ENCODE measurements at regions not wholly inside any gene's neighbourhood (a gene's known extent, or its start where the extent isn't known, plus 50 kb on each side); places are given as distances from the start of the nearest gene placed in this dataset.

DNA sequence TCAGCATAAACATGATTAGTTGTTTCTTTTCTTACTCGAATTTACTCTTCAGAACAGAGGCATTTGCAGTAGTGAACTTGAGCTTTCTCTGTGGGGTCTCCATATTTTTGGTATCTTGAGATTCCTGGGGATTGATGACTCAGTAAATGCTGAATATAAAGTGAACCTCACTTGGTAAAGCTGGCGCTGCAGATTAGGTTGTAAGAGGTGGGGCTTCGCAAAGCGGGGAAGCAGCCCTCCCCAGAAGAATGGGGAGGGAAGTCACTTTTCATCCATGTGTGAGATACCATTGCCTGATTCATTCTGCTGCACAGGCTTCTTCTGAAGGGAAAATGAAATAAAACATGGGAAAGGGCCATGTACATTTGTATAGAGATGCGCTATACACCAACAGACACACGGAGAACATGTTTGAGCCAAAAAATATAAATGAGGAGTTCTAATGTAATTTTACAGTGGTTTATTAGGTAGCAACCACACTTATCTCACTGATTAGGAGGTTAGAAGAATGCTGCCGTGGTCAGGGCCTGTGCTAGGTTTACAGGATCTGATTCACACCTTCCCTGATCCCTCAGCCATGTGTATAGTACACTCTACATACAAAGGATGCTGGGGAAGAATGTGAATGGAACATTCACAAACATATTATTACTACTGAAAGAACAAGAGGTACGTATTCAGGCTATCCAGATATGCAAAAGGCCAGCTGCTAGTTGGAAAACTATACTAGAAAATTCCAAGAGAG is 63.5 kb downstream of the DNTTIP2 start:
- peak; percentile 29 for DNase-seq

- peak; percentile 80 for DNase-seq
These were observed 64.1 kb downstream of the DNTTIP2 start for GRCh38 chr1:93814795-93815340.

DNA sequence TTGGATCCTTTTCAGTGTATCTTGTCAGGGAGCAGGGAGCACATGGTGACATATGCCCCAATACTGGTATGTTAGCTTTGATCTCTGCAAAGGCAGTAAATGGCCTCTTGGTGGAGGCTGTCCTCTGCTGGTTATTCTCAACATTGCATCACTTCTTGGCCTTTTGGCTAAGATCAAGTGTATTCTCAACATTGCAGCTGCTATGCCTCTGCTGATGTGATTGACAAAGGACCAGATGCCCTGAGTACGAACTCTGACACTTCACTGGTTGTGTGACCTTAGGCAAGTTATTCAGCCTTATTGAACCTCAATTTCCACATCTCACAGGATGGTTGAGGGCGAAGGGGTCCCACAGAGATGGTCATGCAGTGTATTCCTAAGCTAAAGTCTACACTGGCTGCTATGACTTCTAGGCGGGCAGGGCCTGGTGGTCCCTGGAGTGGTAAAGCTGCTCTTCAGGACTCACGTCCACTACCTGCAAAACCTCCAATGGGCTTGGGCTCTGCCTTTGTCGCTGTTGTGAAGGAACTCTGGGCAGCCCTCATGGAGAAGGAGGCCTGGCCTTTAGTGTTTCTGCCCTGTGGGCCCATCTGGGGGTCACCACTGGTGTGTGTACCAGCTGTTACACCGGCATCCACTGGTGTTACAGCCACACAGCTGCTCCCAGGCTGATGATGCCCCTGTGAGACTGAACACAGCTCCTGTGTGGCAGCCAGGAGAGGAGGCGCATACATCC is 64.8 kb downstream of the DNTTIP2 start:
- peak; percentile 79 for DNase-seq

GRCh38 chr1:93813076-93813475 is 65.9 kb downstream of the DNTTIP2 start:
- DNase-seq, result no peak

- DNase-seq, result no peak
These were observed 67.5 kb downstream of the DNTTIP2 start for GRCh38 chr1:93811326-93812065.

GRCh38 chr1:93810316-93810715 is 68.7 kb downstream of the DNTTIP2 start:
- DNase-seq, result no peak

DNA sequence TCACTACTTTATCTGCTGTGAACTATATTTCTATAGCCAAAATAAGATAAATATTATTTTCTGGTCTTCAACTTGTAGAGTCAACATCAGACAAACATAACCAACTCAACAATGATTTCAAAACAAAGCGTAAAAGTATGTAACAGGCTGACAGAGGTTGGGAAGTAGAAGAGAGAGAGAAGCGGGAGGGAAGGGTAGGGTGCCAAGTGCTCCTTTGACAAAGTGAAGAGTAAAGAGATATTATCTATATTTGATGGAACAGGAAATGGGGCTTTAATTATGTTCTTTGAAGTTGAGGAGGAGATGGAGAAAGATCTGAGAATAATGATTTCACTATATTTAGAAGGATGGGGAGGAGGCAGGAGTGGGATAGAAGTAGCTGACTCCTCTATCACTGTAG is 70.1 kb downstream of the DNTTIP2 start:
- no peak for DNase-seq

- no peak for DNase-seq
These were observed 71.6 kb downstream of the DNTTIP2 start for GRCh38 chr1:93807311-93807930.

DNA sequence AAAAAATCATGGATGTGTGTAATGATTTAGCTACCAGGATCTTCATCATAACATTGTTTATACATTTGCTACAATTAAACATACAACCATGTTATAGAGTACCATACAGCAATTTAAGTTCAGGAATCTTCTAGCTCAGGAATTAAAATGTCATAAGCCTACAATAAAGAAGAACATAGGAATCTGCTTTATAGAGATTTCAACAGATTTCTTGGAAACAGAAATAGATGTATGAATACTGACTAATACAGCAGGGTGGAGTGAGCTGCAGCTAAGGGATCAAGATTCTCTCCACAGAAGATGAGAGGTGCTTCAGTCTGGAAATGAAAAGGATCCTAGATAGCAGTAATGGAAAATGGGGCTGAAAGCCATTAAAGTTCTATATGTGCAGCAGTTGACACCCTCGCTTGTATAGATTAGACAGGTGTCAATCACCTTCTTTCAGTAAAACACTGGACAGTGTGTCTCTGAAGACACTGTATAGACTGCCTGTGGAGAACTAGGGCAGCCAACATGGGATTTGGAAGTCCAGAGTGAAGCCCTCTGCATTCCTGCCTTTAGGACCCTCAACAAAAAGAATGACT is 73.9 kb downstream of the DNTTIP2 start:
- DNase-seq, result no peak

DNA sequence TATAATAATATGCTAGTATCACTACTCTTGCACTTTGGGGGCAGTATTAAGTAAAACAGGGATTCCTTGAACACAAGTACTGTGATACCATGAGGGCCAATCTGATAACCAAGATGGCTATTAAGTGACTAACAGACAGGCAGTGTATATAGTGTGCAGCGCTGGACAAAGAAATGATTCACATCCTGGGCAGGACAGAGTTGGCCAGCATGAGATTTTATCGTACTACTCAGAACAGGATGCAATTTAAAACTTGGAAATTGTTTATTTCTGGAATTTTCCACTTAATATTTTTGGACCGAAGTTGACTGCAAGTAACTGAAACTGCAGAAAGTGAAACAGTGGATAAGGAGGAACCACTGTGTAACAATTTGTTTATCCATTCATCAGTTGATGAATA is 74.6 kb downstream of the DNTTIP2 start:
- DNase-seq, result no peak

- no peak for DNase-seq
These were observed 77.5 kb downstream of the DNTTIP2 start for GRCh38 chr1:93801471-93801870.

DNA sequence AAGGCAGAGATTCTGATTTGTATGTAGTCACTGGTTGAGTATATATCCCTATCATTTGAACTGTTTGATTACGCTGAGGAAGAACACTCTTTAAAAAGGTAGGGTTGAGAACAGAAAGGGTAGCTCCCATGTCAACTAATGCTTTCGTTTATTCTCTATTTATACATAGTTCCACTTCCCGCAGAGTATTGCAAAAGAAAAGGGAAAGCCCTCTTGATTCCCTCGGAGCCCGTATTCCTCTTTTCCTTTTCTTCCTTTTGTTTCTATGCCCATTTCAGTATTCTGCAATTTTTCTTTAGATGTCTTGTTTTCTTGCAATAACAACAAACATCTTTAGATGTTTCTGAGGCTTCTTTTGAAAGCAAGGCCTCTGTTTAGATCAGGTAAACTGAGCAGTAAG is 78.2 kb downstream of the DNTTIP2 start:
- no peak for DNase-seq

GRCh38 chr1:93798291-93798690 is 80.7 kb downstream of the DNTTIP2 start:
- DNase-seq, result no peak

GRCh38 chr1:93784538-93784937 is 94.5 kb downstream of the DNTTIP2 start:
- no peak for DNase-seq

- no peak for DNase-seq
These were observed 95.1 kb downstream of the DNTTIP2 start for GRCh38 chr1:93783876-93784275.

DNA sequence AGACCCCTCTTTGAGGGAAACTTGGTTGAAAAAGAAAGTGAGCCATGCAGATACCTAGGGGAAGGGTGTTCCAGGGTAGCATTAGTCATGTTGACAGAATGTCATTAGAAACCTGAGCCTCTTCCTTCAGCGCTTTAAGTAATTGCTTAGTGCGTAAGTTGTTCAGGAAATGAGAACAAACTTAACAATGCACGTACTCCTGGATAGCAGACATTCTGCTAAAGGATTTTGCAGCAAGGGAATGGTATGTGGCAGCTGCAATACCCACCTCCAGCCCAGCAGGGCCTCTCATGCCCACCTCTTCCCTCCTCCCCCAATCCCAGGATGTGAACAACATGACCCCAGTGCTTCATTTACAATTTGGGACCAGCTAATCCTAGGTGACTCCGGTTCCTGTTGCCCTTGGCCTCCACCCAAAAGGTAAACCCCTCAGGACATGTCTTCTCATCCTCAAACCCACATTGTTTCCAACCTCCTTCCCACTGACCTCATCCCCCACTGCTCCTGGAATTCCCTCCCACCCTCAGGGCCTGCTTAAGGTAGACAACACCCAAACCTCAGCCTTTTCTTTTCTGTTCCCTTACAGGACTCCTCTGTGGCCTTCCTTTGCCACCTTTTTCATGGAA is 98.0 kb upstream of the BCAR3 start:
- peak; percentile 83 for DNase-seq

- no peak for DNase-seq
These were observed 96.8 kb upstream of the BCAR3 start for GRCh38 chr1:93778457-93778856.

DNA sequence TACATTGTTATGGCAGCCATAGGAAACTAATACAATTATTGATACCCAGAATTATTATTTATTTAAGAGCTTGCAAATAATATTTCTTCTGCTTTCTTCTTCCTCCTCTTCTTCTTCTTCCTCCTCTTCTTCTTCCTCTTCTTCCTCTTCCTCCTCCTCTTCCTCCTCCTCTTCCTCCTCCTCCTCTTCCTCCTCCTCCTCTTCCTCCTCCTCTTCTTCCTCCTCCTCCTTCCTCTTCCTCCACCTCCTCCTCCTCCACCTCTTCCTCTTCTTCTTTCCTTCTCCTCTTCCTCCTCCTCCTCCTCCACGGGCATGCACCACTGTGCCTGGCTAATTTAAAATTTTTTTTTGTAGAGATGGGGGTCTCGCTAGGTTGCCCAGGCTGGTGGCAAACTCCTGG is 95.6 kb upstream of the BCAR3 start:
- no peak for DNase-seq

DNA sequence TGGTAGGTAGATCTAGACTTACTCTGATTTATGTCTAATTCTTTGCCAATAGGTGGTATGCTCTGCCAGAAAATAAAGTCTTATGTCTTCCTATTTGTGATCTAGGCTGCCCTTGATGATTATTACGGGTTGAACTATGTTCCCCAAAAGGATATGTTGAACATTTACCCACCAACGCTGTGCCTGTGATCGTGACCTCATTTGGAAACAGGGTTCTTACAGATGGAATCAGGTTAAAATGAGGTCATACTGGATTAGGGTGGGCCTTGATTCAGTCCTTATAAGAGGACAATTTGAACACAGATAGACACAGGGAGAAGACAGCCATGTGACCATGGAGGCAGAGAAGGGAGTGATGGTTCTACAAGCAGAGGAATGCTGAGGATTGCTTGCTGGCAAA is 95.1 kb upstream of the BCAR3 start:
- no peak for DNase-seq

DNA sequence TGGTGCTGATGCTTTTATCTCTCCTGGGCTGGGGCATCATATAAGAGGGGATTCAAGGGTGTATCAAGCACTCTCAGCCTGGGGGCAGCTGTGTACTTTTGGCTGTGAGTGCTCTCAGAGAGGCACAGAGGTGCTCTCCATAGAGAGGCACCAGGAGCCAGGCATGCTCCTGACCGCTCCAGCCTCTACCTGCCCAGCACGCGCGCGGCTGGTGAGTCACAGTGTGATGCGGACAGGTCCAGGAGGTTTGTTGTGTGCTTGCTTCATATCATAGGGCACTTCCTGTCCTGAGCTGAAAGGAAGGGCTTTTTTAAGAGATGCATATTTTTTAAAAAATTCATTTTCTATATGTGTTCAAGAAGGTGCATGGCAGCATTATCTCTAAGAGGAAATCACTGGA is 93.6 kb upstream of the BCAR3 start:
- DNase-seq, result peak; percentile 32

GRCh38 chr1:93774707-93775106 is 93.1 kb upstream of the BCAR3 start:
- no peak for DNase-seq
